ENCODE measurements at regions not wholly inside any gene's neighbourhood (a gene's known extent, or its start where the extent isn't known, plus 50 kb on each side); places are given as distances from the start of the nearest gene placed in this dataset.

DNA sequence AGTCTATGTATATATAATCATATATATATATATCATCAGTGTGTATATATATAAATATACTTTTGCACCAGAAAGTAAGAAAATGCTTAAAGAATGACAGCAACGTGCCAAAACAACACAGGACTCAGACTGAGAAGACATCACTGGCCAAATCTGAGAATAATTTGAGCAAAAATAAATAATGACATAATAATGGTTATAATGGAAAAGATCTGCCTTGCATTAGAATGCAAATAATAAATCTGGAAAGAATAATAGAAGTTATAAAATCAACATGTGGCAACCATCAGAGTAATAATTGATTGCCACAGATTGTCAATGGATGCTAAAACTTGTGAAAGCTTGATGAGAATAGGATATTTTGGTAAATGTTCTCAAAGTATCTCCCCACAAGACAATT, 61.5 kb upstream of the PLEKHG7 start:
- Histone ChIP-seq H3K9me3 (ENCODE audit: control insufficient read depth, insufficient read depth, low read depth, low read length) (no peaks in the 10 kb centered on the region), H3K27ac (ENCODE audit: extremely low read depth, low read depth, low read length) (no peak overlapping the region), H3K4me1 (ENCODE audit: control insufficient read depth, insufficient read depth, low read length) (no peaks in the 10 kb centered on the region), H3K36me3 (ENCODE audit: control insufficient read depth in 2 of 2, insufficient read depth in 1 of 2, low read length in 2 of 2) (no peaks in the 10 kb centered on the region), H3K4me3 (ENCODE audit: low read depth, low read length) (no peak overlapping the region)
- TF ChIP-seq ZFP3 (tag by site-specific recombination; IDR thresholded peaks at IDR 0.05; ENCODE audit: low read depth): no peak
- no peak for TF ChIP-seq ZNF146 (tag by site-specific recombination; IDR thresholded peaks at IDR 0.05)
- no peak for TF ChIP-seq ZNF426 (tag by site-specific recombination; IDR thresholded peaks at IDR 0.05)
- ChIA-PET POLR2A (no interaction called here), CTCF (interaction anchor here (1.3 kb wide), 1 partner anchor 8 kb away, joined by 4 read pairs; no protein-coding TSS in a partner anchor)

- Histone ChIP-seq H3K4me3 (ENCODE audit: low read depth, low read length) (no peak overlapping the region), H3K9me3 (ENCODE audit: control insufficient read depth, insufficient read depth, low read depth, low read length) (no peaks in the 10 kb centered on the region), H3K27ac (ENCODE audit: extremely low read depth, low read depth, low read length) (no peak overlapping the region), H3K36me3 (ENCODE audit: control insufficient read depth in 2 of 2, insufficient read depth in 1 of 2, low read length in 2 of 2) (no peaks in the 10 kb centered on the region), H3K4me1 (ENCODE audit: control insufficient read depth, insufficient read depth, low read length) (no peaks in the 10 kb centered on the region)
- ChIA-PET POLR2A (no interaction called here), CTCF (interaction anchor here (1.3 kb wide), 1 partner anchor 9 kb away, joined by 4 read pairs; no protein-coding TSS in a partner anchor)
- no peak for TF ChIP-seq ZNF214 (tag by site-specific recombination; IDR thresholded peaks at IDR 0.05; ENCODE audit: borderline replicate concordance)
- TF ChIP-seq, protein P1, sequence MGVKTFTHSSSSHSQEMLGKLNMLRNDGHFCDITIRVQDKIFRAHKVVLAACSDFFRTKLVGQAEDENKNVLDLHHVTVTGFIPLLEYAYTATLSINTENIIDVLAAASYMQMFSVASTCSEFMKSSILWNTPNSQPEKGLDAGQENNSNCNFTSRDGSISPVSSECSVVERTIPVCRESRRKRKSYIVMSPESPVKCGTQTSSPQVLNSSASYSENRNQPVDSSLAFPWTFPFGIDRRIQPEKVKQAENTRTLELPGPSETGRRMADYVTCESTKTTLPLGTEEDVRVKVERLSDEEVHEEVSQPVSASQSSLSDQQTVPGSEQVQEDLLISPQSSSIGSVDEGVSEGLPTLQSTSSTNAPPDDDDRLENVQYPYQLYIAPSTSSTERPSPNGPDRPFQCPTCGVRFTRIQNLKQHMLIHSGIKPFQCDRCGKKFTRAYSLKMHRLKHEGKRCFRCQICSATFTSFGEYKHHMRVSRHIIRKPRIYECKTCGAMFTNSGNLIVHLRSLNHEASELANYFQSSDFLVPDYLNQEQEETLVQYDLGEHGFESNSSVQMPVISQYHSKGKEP (tag by site-specific recombination; IDR thresholded peaks at IDR 0.05): no peak
- no peak for TF ChIP-seq ZNF133 (tag by site-specific recombination; IDR thresholded peaks at IDR 0.05)
- TF ChIP-seq WT1 (tag by site-specific recombination; IDR thresholded peaks at IDR 0.05): no peak
- TF ChIP-seq, protein P2, sequence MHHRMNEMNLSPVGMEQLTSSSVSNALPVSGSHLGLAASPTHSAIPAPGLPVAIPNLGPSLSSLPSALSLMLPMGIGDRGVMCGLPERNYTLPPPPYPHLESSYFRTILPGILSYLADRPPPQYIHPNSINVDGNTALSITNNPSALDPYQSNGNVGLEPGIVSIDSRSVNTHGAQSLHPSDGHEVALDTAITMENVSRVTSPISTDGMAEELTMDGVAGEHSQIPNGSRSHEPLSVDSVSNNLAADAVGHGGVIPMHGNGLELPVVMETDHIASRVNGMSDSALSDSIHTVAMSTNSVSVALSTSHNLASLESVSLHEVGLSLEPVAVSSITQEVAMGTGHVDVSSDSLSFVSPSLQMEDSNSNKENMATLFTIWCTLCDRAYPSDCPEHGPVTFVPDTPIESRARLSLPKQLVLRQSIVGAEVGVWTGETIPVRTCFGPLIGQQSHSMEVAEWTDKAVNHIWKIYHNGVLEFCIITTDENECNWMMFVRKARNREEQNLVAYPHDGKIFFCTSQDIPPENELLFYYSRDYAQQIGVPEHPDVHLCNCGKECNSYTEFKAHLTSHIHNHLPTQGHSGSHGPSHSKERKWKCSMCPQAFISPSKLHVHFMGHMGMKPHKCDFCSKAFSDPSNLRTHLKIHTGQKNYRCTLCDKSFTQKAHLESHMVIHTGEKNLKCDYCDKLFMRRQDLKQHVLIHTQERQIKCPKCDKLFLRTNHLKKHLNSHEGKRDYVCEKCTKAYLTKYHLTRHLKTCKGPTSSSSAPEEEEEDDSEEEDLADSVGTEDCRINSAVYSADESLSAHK (tag by site-specific recombination; IDR thresholded peaks at IDR 0.05): no peak
- no peak for TF ChIP-seq ZNF239 (tag by site-specific recombination; IDR thresholded peaks at IDR 0.05)
Observed at GRCh38 chr12:92640691-92641090, 62.1 kb upstream of the PLEKHG7 start.

DNA sequence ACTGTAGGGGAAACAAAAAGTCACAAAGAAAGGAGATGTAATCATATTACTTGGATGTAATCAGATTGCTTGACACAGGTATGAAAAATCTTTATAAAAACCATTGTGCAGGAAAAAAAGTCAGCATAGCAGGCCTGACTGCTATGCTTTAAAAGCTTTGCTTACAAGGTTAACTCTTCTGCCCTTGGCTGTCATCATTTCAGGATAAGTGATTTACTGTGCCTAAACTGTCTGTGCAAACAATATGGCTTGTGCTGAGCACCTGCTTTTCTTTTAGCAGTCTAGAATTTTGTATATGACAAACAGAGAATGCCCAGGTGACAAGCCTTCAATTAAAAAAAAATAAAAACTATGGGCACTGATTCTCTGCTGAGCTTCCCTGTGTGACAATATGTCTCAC, 63.8 kb upstream of the PLEKHG7 start:
- CTCF ChIA-PET: interaction anchor here (1.0 kb wide), 1 partner anchor 68 kb away, joined by 3 read pairs; no protein-coding TSS in a partner anchor
- Histone ChIP-seq H3K36me3 (ENCODE audit: control insufficient read depth in 2 of 2, insufficient read depth in 1 of 2, low read length in 2 of 2) (no peaks in the 10 kb centered on the region), H3K4me3 (ENCODE audit: low read depth, low read length) (no peak overlapping the region), H3K4me1 (ENCODE audit: control insufficient read depth, insufficient read depth, low read length) (no peaks in the 10 kb centered on the region), H3K27ac (ENCODE audit: extremely low read depth, low read depth, low read length) (no peak overlapping the region), H3K9me3 (ENCODE audit: control insufficient read depth, insufficient read depth, low read depth, low read length) (no peaks in the 10 kb centered on the region)
- TF ChIP-seq ZNF202 (tag by site-specific recombination; IDR thresholded peaks at IDR 0.05; ENCODE audit: borderline replicate concordance) (no peak), HOXD13 (CRISPR knock-in tag; IDR thresholded peaks at IDR 0.05; ENCODE audit: borderline replicate concordance) (no peak), ZNF133 (tag by site-specific recombination; IDR thresholded peaks at IDR 0.05) (no peak)
- TF ChIP-seq, protein P3, sequence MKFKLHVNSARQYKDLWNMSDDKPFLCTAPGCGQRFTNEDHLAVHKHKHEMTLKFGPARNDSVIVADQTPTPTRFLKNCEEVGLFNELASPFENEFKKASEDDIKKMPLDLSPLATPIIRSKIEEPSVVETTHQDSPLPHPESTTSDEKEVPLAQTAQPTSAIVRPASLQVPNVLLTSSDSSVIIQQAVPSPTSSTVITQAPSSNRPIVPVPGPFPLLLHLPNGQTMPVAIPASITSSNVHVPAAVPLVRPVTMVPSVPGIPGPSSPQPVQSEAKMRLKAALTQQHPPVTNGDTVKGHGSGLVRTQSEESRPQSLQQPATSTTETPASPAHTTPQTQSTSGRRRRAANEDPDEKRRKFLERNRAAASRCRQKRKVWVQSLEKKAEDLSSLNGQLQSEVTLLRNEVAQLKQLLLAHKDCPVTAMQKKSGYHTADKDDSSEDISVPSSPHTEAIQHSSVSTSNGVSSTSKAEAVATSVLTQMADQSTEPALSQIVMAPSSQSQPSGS (tag by site-specific recombination; IDR thresholded peaks at IDR 0.05; ENCODE audit: low read depth): no peak
- POLR2A ChIA-PET: no interaction called here

DNA sequence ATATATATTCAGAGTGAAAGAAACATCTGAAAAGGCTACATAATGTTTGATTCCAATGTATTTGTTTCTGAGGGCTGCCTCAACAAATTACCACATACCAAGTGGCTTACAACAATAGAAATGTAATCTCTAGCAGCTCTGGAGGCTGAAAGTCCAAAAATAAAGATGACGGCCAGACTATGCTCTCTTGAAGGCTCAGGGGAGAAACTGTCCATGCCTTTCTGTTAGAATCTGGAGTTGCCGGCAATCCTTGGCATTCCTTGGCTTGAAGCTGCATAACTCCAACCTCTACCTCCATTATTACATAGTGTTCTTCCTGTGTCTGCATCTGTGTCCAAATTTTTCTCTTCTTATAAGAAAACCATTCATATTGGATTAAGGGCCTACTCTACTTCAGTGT, 68.1 kb upstream of the PLEKHG7 start:
- Histone ChIP-seq H3K27ac (ENCODE audit: extremely low read depth, low read depth, low read length) (no peak overlapping the region), H3K4me3 (ENCODE audit: low read depth, low read length) (no peak overlapping the region), H3K4me1 (ENCODE audit: control insufficient read depth, insufficient read depth, low read length) (peaks cover 4% of the 10 kb centered on the region; the same call in 1 of the 2 replicates), H3K36me3 (ENCODE audit: control insufficient read depth in 2 of 2, insufficient read depth in 1 of 2, low read length in 2 of 2) (no peaks in the 10 kb centered on the region), H3K9me3 (ENCODE audit: control insufficient read depth, insufficient read depth, low read depth, low read length) (no peaks in the 10 kb centered on the region)
- ChIA-PET POLR2A (no interaction called here), CTCF (interaction anchor here (0.8 kb wide), 1 partner anchor 37 kb away, joined by 3 read pairs; no protein-coding TSS in a partner anchor)
- TF ChIP-seq ZNF114 (tag by site-specific recombination; IDR thresholded peaks at IDR 0.05) (no peak), SP2 (tag by site-specific recombination; IDR thresholded peaks at IDR 0.05) (no peak), SP7 (tag by site-specific recombination; IDR thresholded peaks at IDR 0.05) (no peak), ZNF354C (tag by site-specific recombination; IDR thresholded peaks at IDR 0.05; ENCODE audit: borderline replicate concordance, low read depth) (no peak), MZF1 (tag by site-specific recombination; IDR thresholded peaks at IDR 0.05; ENCODE audit: borderline replicate concordance) (no peak)
- TF ChIP-seq, protein P4, sequence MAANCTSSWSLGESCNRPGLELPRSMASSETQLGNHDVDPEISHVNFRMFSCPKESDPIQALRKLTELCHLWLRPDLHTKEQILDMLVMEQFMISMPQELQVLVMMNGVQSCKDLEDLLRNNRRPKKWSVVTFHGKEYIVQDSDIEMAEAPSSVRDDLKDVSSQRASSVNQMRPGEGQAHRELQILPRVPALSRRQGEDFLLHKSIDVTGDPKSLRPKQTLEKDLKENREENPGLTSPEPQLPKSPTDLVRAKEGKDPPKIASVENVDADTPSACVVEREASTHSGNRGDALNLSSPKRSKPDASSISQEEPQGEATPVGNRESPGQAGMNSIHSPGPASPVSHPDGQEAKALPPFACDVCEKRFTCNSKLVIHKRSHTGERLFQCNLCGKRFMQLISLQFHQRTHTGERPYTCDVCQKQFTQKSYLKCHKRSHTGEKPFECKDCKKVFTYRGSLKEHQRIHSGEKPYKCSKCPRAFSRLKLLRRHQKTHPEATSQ (tag by site-specific recombination; IDR thresholded peaks at IDR 0.05): no peak
- TF ChIP-seq, protein P5, sequence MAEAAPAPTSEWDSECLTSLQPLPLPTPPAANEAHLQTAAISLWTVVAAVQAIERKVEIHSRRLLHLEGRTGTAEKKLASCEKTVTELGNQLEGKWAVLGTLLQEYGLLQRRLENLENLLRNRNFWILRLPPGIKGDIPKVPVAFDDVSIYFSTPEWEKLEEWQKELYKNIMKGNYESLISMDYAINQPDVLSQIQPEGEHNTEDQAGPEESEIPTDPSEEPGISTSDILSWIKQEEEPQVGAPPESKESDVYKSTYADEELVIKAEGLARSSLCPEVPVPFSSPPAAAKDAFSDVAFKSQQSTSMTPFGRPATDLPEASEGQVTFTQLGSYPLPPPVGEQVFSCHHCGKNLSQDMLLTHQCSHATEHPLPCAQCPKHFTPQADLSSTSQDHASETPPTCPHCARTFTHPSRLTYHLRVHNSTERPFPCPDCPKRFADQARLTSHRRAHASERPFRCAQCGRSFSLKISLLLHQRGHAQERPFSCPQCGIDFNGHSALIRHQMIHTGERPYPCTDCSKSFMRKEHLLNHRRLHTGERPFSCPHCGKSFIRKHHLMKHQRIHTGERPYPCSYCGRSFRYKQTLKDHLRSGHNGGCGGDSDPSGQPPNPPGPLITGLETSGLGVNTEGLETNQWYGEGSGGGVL (tag by site-specific recombination; IDR thresholded peaks at IDR 0.05): no peak
